ENCODE measurements at regions not wholly inside any gene's neighbourhood (a gene's known extent, or its start where the extent isn't known, plus 50 kb on each side); places are given as distances from the start of the nearest gene placed in this dataset.

DNA sequence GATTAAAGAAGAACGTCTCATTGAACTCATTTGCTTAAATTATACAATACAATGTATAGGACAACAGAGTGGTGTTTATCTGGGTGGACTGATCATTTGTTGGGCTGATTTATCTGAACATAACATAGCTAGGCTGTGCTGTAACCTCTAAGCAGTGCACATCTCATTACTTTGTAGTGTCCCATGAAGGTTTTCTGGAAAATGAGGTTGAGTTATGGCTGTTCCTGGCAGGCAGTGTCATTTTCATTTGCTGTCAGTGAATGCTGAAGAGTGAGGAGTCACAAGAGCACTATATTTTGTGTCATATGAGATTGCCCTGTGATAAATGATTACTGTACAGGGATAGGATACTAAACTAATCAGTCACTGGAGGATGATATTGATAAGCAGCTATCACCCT lies 340.2 kb downstream of the HS3ST3B1 start:
- no peaks in the 10 kb centered on the region for H3K36me3 Mint-ChIP-seq (ENCODE audit: unreplicated experiment)
- no peak for DNase-seq (ENCODE audit: extremely low spot score, unreplicated experiment)
- TF ChIP-seq, protein P1, sequence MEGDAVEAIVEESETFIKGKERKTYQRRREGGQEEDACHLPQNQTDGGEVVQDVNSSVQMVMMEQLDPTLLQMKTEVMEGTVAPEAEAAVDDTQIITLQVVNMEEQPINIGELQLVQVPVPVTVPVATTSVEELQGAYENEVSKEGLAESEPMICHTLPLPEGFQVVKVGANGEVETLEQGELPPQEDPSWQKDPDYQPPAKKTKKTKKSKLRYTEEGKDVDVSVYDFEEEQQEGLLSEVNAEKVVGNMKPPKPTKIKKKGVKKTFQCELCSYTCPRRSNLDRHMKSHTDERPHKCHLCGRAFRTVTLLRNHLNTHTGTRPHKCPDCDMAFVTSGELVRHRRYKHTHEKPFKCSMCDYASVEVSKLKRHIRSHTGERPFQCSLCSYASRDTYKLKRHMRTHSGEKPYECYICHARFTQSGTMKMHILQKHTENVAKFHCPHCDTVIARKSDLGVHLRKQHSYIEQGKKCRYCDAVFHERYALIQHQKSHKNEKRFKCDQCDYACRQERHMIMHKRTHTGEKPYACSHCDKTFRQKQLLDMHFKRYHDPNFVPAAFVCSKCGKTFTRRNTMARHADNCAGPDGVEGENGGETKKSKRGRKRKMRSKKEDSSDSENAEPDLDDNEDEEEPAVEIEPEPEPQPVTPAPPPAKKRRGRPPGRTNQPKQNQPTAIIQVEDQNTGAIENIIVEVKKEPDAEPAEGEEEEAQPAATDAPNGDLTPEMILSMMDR (IDR thresholded peaks at IDR 0.05): no peak
- no peaks in the 10 kb centered on the region for H3K4me1 Mint-ChIP-seq (ENCODE audit: unreplicated experiment)
- H3K27ac Mint-ChIP-seq (ENCODE audit: unreplicated experiment): no peak overlapping the region
- H3K4me3 Mint-ChIP-seq (ENCODE audit: unreplicated experiment): no peak overlapping the region
- peaks cover 4% of the 10 kb centered on the region for H3K9me3 Mint-ChIP-seq (ENCODE audit: unreplicated experiment)
- no peaks in the 10 kb centered on the region for H3K27me3 Mint-ChIP-seq (ENCODE audit: unreplicated experiment)

DNA sequence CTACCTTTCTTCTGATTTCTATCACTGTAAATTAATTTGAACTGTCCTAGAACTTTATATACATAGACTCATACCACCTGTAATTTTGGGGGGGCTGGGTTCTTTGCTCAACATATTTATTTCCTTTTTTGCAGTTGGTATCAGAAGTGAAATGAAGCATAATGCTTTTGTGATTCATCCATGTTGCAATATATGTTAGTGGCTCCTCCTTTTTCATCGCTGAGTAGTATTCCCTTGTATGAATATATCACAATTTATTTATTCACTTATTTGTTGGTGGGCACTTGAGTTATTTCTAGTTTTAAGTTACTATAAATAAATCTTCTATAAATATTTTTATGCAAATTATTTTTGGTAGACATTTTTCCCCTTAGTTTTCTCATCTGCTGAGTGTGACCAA lies 336.4 kb downstream of the HS3ST3B1 start:
- TF ChIP-seq, protein P1 (IDR thresholded peaks at IDR 0.05): no peak
- Mint-ChIP-seq H3K36me3 (ENCODE audit: unreplicated experiment) (no peaks in the 10 kb centered on the region), H3K4me1 (ENCODE audit: unreplicated experiment) (no peaks in the 10 kb centered on the region), H3K27me3 (ENCODE audit: unreplicated experiment) (no peaks in the 10 kb centered on the region), H3K9me3 (ENCODE audit: unreplicated experiment) (peaks cover 2% of the 10 kb centered on the region), H3K4me3 (ENCODE audit: unreplicated experiment) (no peak overlapping the region), H3K27ac (ENCODE audit: unreplicated experiment) (no peak overlapping the region)
- no peak for DNase-seq (ENCODE audit: extremely low spot score, unreplicated experiment)

DNA sequence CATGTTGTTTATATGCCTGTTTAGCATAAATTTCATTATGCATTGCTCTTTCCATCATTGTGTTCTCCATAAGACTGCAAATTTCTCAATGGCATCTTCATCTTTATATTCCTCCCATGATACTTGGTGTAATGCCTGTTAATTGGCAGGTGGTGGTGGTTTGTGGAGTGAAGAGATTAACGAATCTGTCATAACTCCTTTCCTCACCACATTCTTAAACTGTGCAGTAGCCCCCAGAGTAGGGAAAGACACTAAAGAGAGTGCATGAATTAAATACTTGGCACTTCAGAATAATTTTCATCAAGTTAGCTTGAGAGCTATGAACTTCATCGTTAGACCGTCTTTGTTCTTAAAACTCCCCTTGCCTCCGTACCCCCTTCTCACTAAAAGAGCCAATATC lies 329.7 kb downstream of the HS3ST3B1 start:
- DNase-seq (ENCODE audit: extremely low spot score, unreplicated experiment): no peak
- no peak overlapping the region for H3K4me3 Mint-ChIP-seq (ENCODE audit: unreplicated experiment)
- H3K9me3 Mint-ChIP-seq (ENCODE audit: unreplicated experiment): no peaks in the 10 kb centered on the region
- no peak overlapping the region for H3K27ac Mint-ChIP-seq (ENCODE audit: unreplicated experiment)
- H3K27me3 Mint-ChIP-seq (ENCODE audit: unreplicated experiment): no peaks in the 10 kb centered on the region
- H3K36me3 Mint-ChIP-seq (ENCODE audit: unreplicated experiment): no peaks in the 10 kb centered on the region
- no peaks in the 10 kb centered on the region for H3K4me1 Mint-ChIP-seq (ENCODE audit: unreplicated experiment)
- TF ChIP-seq, protein P1 (IDR thresholded peaks at IDR 0.05): no peak

DNA sequence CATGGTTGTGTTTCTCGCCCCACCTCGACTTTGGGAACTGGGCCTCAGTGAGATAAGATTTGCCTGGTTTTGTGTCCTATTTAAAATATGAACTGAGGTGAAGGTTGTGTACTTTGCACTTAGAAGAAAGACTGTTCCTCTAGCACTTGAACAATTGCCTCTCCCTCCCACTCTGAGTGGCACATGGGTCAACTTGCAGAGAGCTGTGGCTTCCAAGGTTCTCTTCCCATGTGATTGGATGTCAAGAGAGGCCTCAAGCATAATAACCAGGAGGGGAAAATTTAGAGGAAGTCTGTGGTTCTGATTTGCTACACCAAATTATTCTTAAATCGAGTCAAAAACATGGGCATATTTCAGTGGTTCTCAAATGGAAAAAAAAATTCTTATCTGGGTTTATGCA lies 329.2 kb downstream of the HS3ST3B1 start:
- TF ChIP-seq, protein P1 (IDR thresholded peaks at IDR 0.05): no peak
- Mint-ChIP-seq H3K4me3 (ENCODE audit: unreplicated experiment) (no peak overlapping the region), H3K27me3 (ENCODE audit: unreplicated experiment) (no peaks in the 10 kb centered on the region), H3K27ac (ENCODE audit: unreplicated experiment) (no peak overlapping the region), H3K36me3 (ENCODE audit: unreplicated experiment) (no peaks in the 10 kb centered on the region), H3K9me3 (ENCODE audit: unreplicated experiment) (no peaks in the 10 kb centered on the region), H3K4me1 (ENCODE audit: unreplicated experiment) (no peaks in the 10 kb centered on the region)
- no peak for DNase-seq (ENCODE audit: extremely low spot score, unreplicated experiment)

DNA sequence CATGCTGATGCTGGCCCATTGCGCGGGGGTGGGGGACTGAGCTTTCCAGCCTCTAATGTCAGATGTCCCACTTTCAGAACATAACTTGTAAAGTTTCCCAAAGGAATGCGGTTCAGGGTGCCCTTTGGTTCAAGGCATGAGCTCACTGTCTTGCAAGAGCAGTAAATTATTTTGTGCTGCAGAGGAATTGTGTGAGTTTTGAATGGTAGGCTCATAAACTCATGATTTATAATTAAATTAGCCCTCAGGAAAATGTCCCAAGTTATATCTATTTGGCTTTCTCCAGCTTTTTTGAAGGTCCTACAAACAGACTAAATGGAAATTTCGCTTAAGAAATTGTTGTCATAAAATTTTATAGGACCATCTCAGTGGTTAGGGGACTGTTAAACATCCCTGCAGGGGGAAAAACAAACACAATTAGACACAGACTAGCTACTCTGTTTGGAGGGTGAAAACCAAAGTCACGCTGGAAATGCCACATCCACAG lies 321.8 kb downstream of the HS3ST3B1 start:
- Mint-ChIP-seq H3K27me3 (ENCODE audit: unreplicated experiment) (no peaks in the 10 kb centered on the region), H3K4me3 (ENCODE audit: unreplicated experiment) (no peak overlapping the region), H3K27ac (ENCODE audit: unreplicated experiment) (no peak overlapping the region), H3K4me1 (ENCODE audit: unreplicated experiment) (peaks cover 24% of the 10 kb centered on the region), H3K9me3 (ENCODE audit: unreplicated experiment) (no peaks in the 10 kb centered on the region), H3K36me3 (ENCODE audit: unreplicated experiment) (no peaks in the 10 kb centered on the region)
- DNase-seq (ENCODE audit: extremely low spot score, unreplicated experiment): no peak
- TF ChIP-seq, protein P1 (IDR thresholded peaks at IDR 0.05): no peak

Measured in osteocyte (in vitro differentiated cells).